Spleen (tissue), 11 donors: ENCODE measurements at regions not wholly inside any gene's neighbourhood (a gene's known extent, or its start where the extent isn't known, plus 50 kb on each side); places are given as distances from the start of the nearest gene placed in this dataset.

Experiments used
- DNase-seq: peaks from one replicate; pipeline ENCODE4 v3.0.0-alpha.2; 2020
- H3K27ac ChIP-seq, 8 donors: fragments of 200-600 bp; sonication (generic) in 7 of 8; 1 replicate in 4 of 8; 2 replicates in 4 of 8; pipeline versions ENCODE4 v1.5.0 to v1.8.0; 2016 to 2021; ENCODE audit warnings: inconsistent platforms in 4 of 8, mild to moderate bottlenecking in 4 of 8, moderate library complexity in 1 of 8
- H3K27me3 ChIP-seq, 7 donors: fragments of 200-600 bp; sonication (generic) in 6 of 7; replicated peaks in 1 of 7; 1 replicate in 4 of 7; 2 replicates in 3 of 7; pipeline versions ENCODE4 v1.5.0 to v1.8.0; 2016 to 2021; ENCODE audit warnings: inconsistent platforms in 3 of 7, mild to moderate bottlenecking in 1 of 7
- H3K36me3 ChIP-seq, 6 donors: fragments of 200-600 bp; sonication (generic) in 5 of 6; 1 replicate in 4 of 6; 2 replicates in 2 of 6; pipeline versions ENCODE4 v1.5.0 to v1.8.0; 2016 to 2021; ENCODE audit warnings: inconsistent platforms in 2 of 6
- H3K4me1 ChIP-seq, 6 donors: fragments of 200-600 bp; sonication (generic) in 5 of 6; 1 replicate in 3 of 6; 2 replicates in 3 of 6; pipeline versions ENCODE4 v1.5.0 to v1.8.0; 2016 to 2021; ENCODE audit warnings: inconsistent platforms in 3 of 6
- H3K4me3 ChIP-seq, 8 donors: fragments of 200-600 bp; sonication (generic) in 7 of 8; 1 replicate in 4 of 8; 2 replicates in 4 of 8; pipeline versions ENCODE4 v1.5.0 to v1.8.0; 2016 to 2021; ENCODE audit warnings: inconsistent platforms in 4 of 8, mild to moderate bottlenecking in 4 of 8, moderate library complexity in 2 of 8
- H3K9me3 ChIP-seq, 8 donors: fragments of 200-600 bp; sonication (generic) in 7 of 8; 1 replicate in 4 of 8; 2 replicates in 4 of 8; pipeline versions ENCODE4 v1.5.0 to v1.8.0; 2016 to 2021; ENCODE audit warnings: inconsistent platforms in 4 of 8
- POLR2A ChIP-seq, 3 donors: fragments of 450-650 bp; IDR thresholded peaks; one replicate each; pipeline ENCODE4 v1.5.1; 2017; ENCODE audit warnings: antibody characterized with exemption in 3 of 3, mild to moderate bottlenecking in 1 of 3
- POLR2AphosphoS5 ChIP-seq, 3 donors: sonication (generic); formaldehyde crosslinking; IDR thresholded peaks; one replicate each; pipeline ENCODE4 v1.5.1; 2017; ENCODE audit warnings: antibody characterized with exemption in 3 of 3
- WGBS, 5 donors: extraction: QIAGEN DNeasy Blood & Tissue Kit in 3 of 5; methylation state at CpG; one replicate each; pipeline versions ENCODE4 v1.1.5 to v1.1.7; 2013 to 2018; 5-methylcytosine and 5-hydroxymethylcytosine counted together
- intact Hi-C: fragments of 100-400 bp; cut with DNase I; formaldehyde crosslinking; loops from one replicate; pipeline ENCODE4 v1.15.0; 2023; ENCODE audit warnings: low total_unique reads
- TF ChIP-seq, protein P1 (sequence below), 11 experiments: fragments of 200-600 bp in 7 of 11; fragments of 450-650 bp in 4 of 11; sonication (generic) in 4 of 11; IDR thresholded peaks in 8 of 11; conservative IDR thresholded peaks in 3 of 11; 1 replicate in 7 of 11; 2 replicates in 4 of 11; pipeline versions ENCODE4 v1.4.0 to v1.8.0; 2016 to 2021; ENCODE audit warnings: antibody characterized with exemption in 11 of 11, inconsistent platforms in 4 of 11, mild to moderate bottlenecking in 1 of 11
- donor health status: healthy with polysubstance abuse.
- donor health status: DM: no; HTN: no; CAD: no; lungs with moderate emphysema.
- donor health status: DM: no; HTN: no; CAD: no.
- donor health status: Bipolar disorder and iron deficiency.
- donor health status: healthy.
- donor health status: DM: no; HTN: no; CAD: no.
- donor health status: DM: yes; HTN: yes; CAD: no.

GRCh38 chr20:39480276-39481043, 518.3 kb downstream of the DHX35 start:
- no peak for TF ChIP-seq POLR2A (IDR thresholded peaks at IDR 0.05)
- TF ChIP-seq, protein P1, sequence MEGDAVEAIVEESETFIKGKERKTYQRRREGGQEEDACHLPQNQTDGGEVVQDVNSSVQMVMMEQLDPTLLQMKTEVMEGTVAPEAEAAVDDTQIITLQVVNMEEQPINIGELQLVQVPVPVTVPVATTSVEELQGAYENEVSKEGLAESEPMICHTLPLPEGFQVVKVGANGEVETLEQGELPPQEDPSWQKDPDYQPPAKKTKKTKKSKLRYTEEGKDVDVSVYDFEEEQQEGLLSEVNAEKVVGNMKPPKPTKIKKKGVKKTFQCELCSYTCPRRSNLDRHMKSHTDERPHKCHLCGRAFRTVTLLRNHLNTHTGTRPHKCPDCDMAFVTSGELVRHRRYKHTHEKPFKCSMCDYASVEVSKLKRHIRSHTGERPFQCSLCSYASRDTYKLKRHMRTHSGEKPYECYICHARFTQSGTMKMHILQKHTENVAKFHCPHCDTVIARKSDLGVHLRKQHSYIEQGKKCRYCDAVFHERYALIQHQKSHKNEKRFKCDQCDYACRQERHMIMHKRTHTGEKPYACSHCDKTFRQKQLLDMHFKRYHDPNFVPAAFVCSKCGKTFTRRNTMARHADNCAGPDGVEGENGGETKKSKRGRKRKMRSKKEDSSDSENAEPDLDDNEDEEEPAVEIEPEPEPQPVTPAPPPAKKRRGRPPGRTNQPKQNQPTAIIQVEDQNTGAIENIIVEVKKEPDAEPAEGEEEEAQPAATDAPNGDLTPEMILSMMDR (IDR thresholded peaks at IDR 0.05 in 8 of 11, conservative IDR thresholded peaks at IDR 0.05 in 3 of 11): no peak
- TF ChIP-seq POLR2AphosphoS5 (IDR thresholded peaks at IDR 0.05): no peak
- WGBS, 5 donors: 73 to 82% (median 76%) methylated on average over 2 of the region's 2 CpGs

DNA sequence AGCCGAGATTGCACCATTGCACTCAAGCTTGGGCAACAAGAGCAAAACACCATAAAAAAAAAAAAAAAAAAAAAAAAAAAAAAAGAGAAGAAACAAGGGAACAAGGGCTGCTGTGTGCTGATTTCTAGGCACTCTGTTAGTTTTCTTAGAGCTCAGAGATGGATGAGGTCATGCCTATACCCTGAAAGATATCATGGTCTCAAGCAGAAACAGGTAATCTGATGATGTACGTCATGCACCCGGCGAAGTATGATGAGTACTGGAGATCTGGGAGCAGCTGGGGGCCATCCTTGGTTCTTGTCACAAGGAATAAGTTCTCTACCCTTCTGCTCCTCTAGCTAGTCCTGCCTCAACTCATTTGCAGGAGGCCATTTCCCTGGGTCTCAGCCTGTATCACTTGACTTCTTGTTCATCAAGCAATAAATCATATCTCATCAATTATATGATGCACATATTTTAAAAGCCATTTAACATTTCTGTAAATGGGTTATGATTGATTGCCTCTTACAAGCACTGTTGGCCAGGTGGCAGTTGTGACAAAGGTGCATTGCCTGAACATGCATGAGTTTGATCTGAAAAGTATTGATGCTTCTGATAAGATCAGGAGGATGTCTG, 517.2 kb downstream of the DHX35 start:
- Histone ChIP-seq H3K27me3 (no peaks in the 10 kb centered on the region), H3K27ac (no peak overlapping the region), H3K4me3 (no peak overlapping the region), H3K9me3 (no peaks in the 10 kb centered on the region), H3K4me1 (no peaks in the 10 kb centered on the region), H3K36me3 (no peaks in the 10 kb centered on the region)
- 85 to 97% (median 94%) methylated on average over 4 of the region's 4 CpGs for WGBS, 5 donors
- TF ChIP-seq POLR2A (IDR thresholded peaks at IDR 0.05): no peak
- TF ChIP-seq POLR2AphosphoS5 (IDR thresholded peaks at IDR 0.05): no peak
- TF ChIP-seq, protein P1 (IDR thresholded peaks at IDR 0.05 in 8 of 11, conservative IDR thresholded peaks at IDR 0.05 in 3 of 11): no peak
- intact Hi-C loops: no loop called here
- DNase-seq: no peak

More at GRCh38 chr20:39480276-39481043, 518.3 kb downstream of the DHX35 start:
- no peaks in the 10 kb centered on the region for H3K36me3 ChIP-seq
- no peaks in the 10 kb centered on the region for H3K4me1 ChIP-seq
- no peak overlapping the region for H3K4me3 ChIP-seq
- intact Hi-C loops: no loop called here
- no peaks in the 10 kb centered on the region for H3K9me3 ChIP-seq
- H3K27me3 ChIP-seq: no peaks in the 10 kb centered on the region
- no peak for DNase-seq
- no peak overlapping the region for H3K27ac ChIP-seq

DNA sequence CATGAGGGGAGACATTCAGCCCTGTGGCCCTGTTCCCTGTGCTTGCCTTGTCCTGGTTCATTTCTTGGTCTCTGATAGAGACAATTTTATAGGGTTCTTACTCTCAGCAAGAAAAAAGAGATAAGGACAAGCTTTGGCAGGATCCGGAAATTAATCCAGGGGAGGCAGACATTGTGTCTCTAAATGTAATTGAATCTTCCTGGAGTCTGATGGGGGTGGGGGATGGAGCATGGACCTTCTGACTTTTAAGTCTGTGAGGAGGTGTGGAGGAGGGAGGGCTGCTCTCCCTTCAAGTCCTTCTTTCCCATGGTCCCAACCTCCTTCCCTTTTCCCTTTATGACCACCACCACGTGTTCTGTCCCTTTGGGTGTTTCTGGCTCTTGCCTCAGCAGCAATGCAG, 512.7 kb downstream of the DHX35 start:
- TF ChIP-seq, protein P1 (IDR thresholded peaks at IDR 0.05 in 8 of 11, conservative IDR thresholded peaks at IDR 0.05 in 3 of 11): no peak
- no peak for TF ChIP-seq POLR2A (IDR thresholded peaks at IDR 0.05)
- no peak for TF ChIP-seq POLR2AphosphoS5 (IDR thresholded peaks at IDR 0.05)

DNA sequence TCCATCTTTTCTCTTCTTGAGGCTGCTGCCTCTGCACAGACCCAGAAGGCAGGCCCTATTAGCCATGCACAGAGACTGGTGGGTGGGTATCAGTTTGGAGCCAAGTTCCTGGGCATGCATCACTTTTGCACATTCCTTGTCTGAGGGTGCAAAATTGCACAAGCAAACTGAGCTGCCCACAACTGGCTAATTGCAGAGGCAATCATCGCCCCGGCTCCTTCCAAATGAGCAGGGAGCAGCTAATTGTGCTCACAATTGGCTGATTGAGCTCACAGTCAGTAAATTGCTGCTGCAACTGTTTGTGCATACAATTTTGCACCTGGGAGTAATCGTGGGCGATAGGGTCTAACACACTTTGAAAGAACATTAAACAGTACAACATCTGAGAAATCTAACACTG, 511.4 kb downstream of the DHX35 start:
- 74 to 95% (median 82%) methylated on average over 4 of the region's 4 CpGs for WGBS, 5 donors
- TF ChIP-seq POLR2A (IDR thresholded peaks at IDR 0.05): no peak
- no peak for TF ChIP-seq POLR2AphosphoS5 (IDR thresholded peaks at IDR 0.05)
- TF ChIP-seq, protein P1 (IDR thresholded peaks at IDR 0.05 in 8 of 11, conservative IDR thresholded peaks at IDR 0.05 in 3 of 11): no peak

More for the DNA sequence above, 512.7 kb downstream of the DHX35 start:
- peaks cover 0 to 5% (median 0%) of the 10 kb centered on the region in 8 donors for H3K9me3 ChIP-seq
- no peak overlapping the region for H3K27ac ChIP-seq
- H3K36me3 ChIP-seq: no peaks in the 10 kb centered on the region
- intact Hi-C loops: no loop called here
- WGBS, 5 donors: 51 to 75% (median 54%) methylated on average over 2 of the region's 2 CpGs
- H3K4me1 ChIP-seq: no peaks in the 10 kb centered on the region
- DNase-seq: no peak
- H3K27me3 ChIP-seq: no peaks in the 10 kb centered on the region
- H3K4me3 ChIP-seq: no peak overlapping the region

More for the DNA sequence above, 511.4 kb downstream of the DHX35 start:
- Histone ChIP-seq H3K4me1 (no peaks in the 10 kb centered on the region), H3K27me3 (no peaks in the 10 kb centered on the region), H3K4me3 (no peak overlapping the region), H3K27ac (no peak overlapping the region), H3K36me3 (no peaks in the 10 kb centered on the region), H3K9me3 (peaks cover 0 to 5% (median 0%) of the 10 kb centered on the region in 8 donors)
- DNase-seq: no peak
- intact Hi-C loops: no loop called here
